Activated B cell treated with CpG ODN at 0.5 μM for 24 hours (primary cell): ENCODE measurements at regions not wholly inside any gene's neighbourhood (a gene's known extent, or its start where the extent isn't known, plus 50 kb on each side); places are given as distances from the start of the nearest gene placed in this dataset.

Source experiments
- ATAC-seq: fragments of 200-7000 bp; cut with Tn5 transposase; one replicate; pipeline ENCODE4 v1.10.0; 2021; ENCODE audit warnings: low read depth, mild to moderate bottlenecking, moderate library complexity
- CTCF ChIA-PET: fragments of 350-600 bp; sonication (Branson Sonifier 250); formaldehyde crosslinking; loops from one replicate; lab custom pipeline; 2021; ENCODE audit warnings: antibody characterized with exemption; lab: Charles Lee
- POLR2A ChIA-PET: fragments of 350-600 bp; sonication (Branson Sonifier 250); formaldehyde crosslinking; loops from one replicate; lab custom pipeline; 2021; ENCODE audit warnings: antibody characterized with exemption; lab: Charles Lee
- DNase-seq: peaks from one replicate; pipeline ENCODE4 v3.0.0; 2022
- H3K27ac Mint-ChIP-seq: one replicate; pipeline ENCODE4 v1.8.0; 2020; ENCODE audit warnings: mixed read lengths
- H3K27me3 Mint-ChIP-seq: one replicate; pipeline ENCODE4 v1.8.0; 2021; ENCODE audit warnings: mixed read lengths
- H3K36me3 Mint-ChIP-seq: one replicate; pipeline ENCODE4 v1.8.0; 2021; ENCODE audit warnings: low read depth, mixed read lengths
- H3K4me1 Mint-ChIP-seq: one replicate; pipeline ENCODE4 v1.8.0; 2021; ENCODE audit warnings: mixed read lengths
- H3K4me3 Mint-ChIP-seq: one replicate; pipeline ENCODE4 v1.8.0; 2020; ENCODE audit warnings: mild to moderate bottlenecking, mixed read lengths
- H3K9me3 Mint-ChIP-seq: one replicate; pipeline ENCODE4 v1.8.0; 2020; ENCODE audit warnings: mixed read lengths
- CTCF ChIP-seq: fragments of 200-600 bp; IDR thresholded peaks from one replicate; pipeline ENCODE4 v1.8.0; 2022; ENCODE audit warnings: antibody characterized with exemption, mild to moderate bottlenecking
- intact Hi-C: fragments of 100-400 bp; cut with micrococcal nuclease; formaldehyde crosslinking; loops from one replicate; pipeline ENCODE4 v1.15.1; 2024

GRCh38 chr9:1469996-1470395 lies 419.8 kb downstream of the DMRT2 start:
- intact Hi-C loops: no loop called here
- ChIA-PET POLR2A (no interaction called here), CTCF (interaction anchor here (0.6 kb wide), 1 partner anchor 11 kb away, joined by 3 read pairs; no protein-coding TSS in a partner anchor)
- DNase-seq (no peak), ATAC-seq (no peak)
- no peaks in the 10 kb centered on the region for H3K36me3 Mint-ChIP-seq
- no peak overlapping the region for H3K27ac Mint-ChIP-seq
- no peak overlapping the region for H3K4me3 Mint-ChIP-seq
- no peaks in the 10 kb centered on the region for H3K9me3 Mint-ChIP-seq
- H3K27me3 Mint-ChIP-seq: no peaks in the 10 kb centered on the region
- no peak for TF ChIP-seq CTCF
- no peaks in the 10 kb centered on the region for H3K4me1 Mint-ChIP-seq

- H3K27me3 Mint-ChIP-seq: no peaks in the 10 kb centered on the region
- no peaks in the 10 kb centered on the region for H3K36me3 Mint-ChIP-seq
- H3K9me3 Mint-ChIP-seq: no peaks in the 10 kb centered on the region
- ATAC-seq: no peak
- ChIA-PET CTCF (no interaction called here), POLR2A (no interaction called here)
- no peak for DNase-seq
- H3K4me3 Mint-ChIP-seq: no peak overlapping the region
- intact Hi-C loops: no loop called here
- H3K27ac Mint-ChIP-seq: no peak overlapping the region
- no peak for TF ChIP-seq CTCF
- H3K4me1 Mint-ChIP-seq: no peaks in the 10 kb centered on the region
Measured at GRCh38 chr9:1473956-1474634, 423.9 kb downstream of the DMRT2 start.

GRCh38 chr9:1474671-1475070 lies 424.5 kb downstream of the DMRT2 start:
- H3K36me3 Mint-ChIP-seq: no peaks in the 10 kb centered on the region
- POLR2A ChIA-PET: no interaction called here
- no peak overlapping the region for H3K27ac Mint-ChIP-seq
- DNase-seq: no peak
- CTCF ChIA-PET: no interaction called here
- intact Hi-C loops: no loop called here
- ATAC-seq: no peak
- no peak overlapping the region for H3K4me3 Mint-ChIP-seq
- H3K4me1 Mint-ChIP-seq: no peaks in the 10 kb centered on the region
- H3K9me3 Mint-ChIP-seq: peaks cover 2% of the 10 kb centered on the region
- no peak for TF ChIP-seq CTCF
- H3K27me3 Mint-ChIP-seq: no peaks in the 10 kb centered on the region

- POLR2A ChIA-PET: no interaction called here
- no peak for DNase-seq
Measured at GRCh38 chr9:1490341-1491232, 440.4 kb downstream of the DMRT2 start.

More at GRCh38 chr9:1490341-1491232, 440.4 kb downstream of the DMRT2 start:
- no peak overlapping the region for H3K27ac Mint-ChIP-seq
- TF ChIP-seq CTCF: no peak
- ATAC-seq: no peak
- no peak overlapping the region for H3K4me3 Mint-ChIP-seq
- H3K36me3 Mint-ChIP-seq: no peaks in the 10 kb centered on the region
- CTCF ChIA-PET: no interaction called here
- H3K4me1 Mint-ChIP-seq: no peaks in the 10 kb centered on the region
- H3K9me3 Mint-ChIP-seq: peaks cover 7% of the 10 kb centered on the region
- no peaks in the 10 kb centered on the region for H3K27me3 Mint-ChIP-seq
- intact Hi-C loops: no loop called here
